HCT116 (cell line): ENCODE measurements at regions not wholly inside any gene's neighbourhood (a gene's known extent, or its start where the extent isn't known, plus 50 kb on each side); places are given as distances from the start of the nearest gene placed in this dataset.

Experiments
- ATAC-seq: fragments of 200-7000 bp; cut with Tn5 transposase; 2 replicates; pipeline ENCODE4 v1.9.1; 2020; ENCODE audit warnings: mild to moderate bottlenecking, moderate library complexity
- BruUV-seq: library from RNA; stranded (reverse); fragments of 400-500 nt; replicated peaks from 2 replicates; lab custom pipeline; 2021; lab: Mats Ljungman, UMichigan
- CTCF ChIA-PET: fragments of 300-600 bp; sonication (Branson Sonifier 250); formaldehyde crosslinking; loops from one replicate; lab custom pipeline; 2021; ENCODE audit warnings: antibody characterized with exemption; lab: Charles Lee
- POLR2A ChIA-PET: fragments of 300-600, 350-600 bp; sonication (Branson Sonifier 250); formaldehyde crosslinking; loops from one replicate; lab custom pipeline; 2021; ENCODE audit warnings: antibody characterized with exemption; lab: Charles Lee
- RAD21 ChIA-PET, 2 experiments: fragments of 300-600 bp; sonication (Branson Sonifier 250); formaldehyde crosslinking; loops; one replicate each; lab custom pipeline; 2023; ENCODE audit warnings: low total read pairs in 2 of 2; ENCODE audit not compliant: uncharacterized antibody in 2 of 2, unreplicated experiment in 2 of 2, low non-redundant PET in 1 of 2; lab: Charles Lee
- DNase-seq: peaks from one replicate; pipeline ENCODE4 v3.0.0-alpha.2; 2010; ENCODE audit warnings: low read depth, low spot score
- H2AFZ ChIP-seq: fragments of 200-600 bp; shearing (Covaris generic), sonication (generic); 2 replicates; pipeline ENCODE4 v1.6.1; 2017; ENCODE audit warnings: low read depth, mixed run types, mixed read lengths, antibody characterized with exemption, low read length; ENCODE audit not compliant: poor library complexity, severe bottlenecking
- H3K27ac ChIP-seq: 2 replicates; pipeline ENCODE4 v1.5.1; 2012; ENCODE audit warnings: low read depth, low read length
- H3K27me3 ChIP-seq: fragments of 200-600 bp; sonication (generic); 2 replicates; pipeline ENCODE4 v1.6.1; 2016; ENCODE audit warnings: mixed run types, low read length, mixed read lengths; ENCODE audit not compliant: insufficient read depth
- H3K36me3 ChIP-seq, 2 experiments: fragments of 200-500 bp in 1 of 2; fragments of 200-600 bp in 1 of 2; sonication (Bioruptor generic) in 1 of 2; sonication (generic) in 1 of 2; 2 replicates each; pipeline versions ENCODE4 v1.5.1 to v1.6.1; 2014 to 2016; ENCODE audit warnings: low read length in 2 of 2, inconsistent platforms in 1 of 2, mixed read lengths in 1 of 2, mixed run types in 1 of 2; ENCODE audit not compliant: insufficient read depth in 2 of 2, control insufficient read depth in 1 of 2
- H3K4me1 ChIP-seq, 2 experiments: fragments of 200-600 bp in 1 of 2; sonication (generic) in 1 of 2; 2 replicates each; pipeline versions ENCODE4 v1.5.1 to v1.6.1; 2012 to 2017; ENCODE audit warnings: low read length in 2 of 2, inconsistent platforms in 1 of 2, mild to moderate bottlenecking in 1 of 2, mixed read lengths in 1 of 2, mixed run types in 1 of 2, moderate library complexity in 1 of 2; ENCODE audit not compliant: insufficient read depth in 2 of 2, control insufficient read depth in 1 of 2
- H3K4me2 ChIP-seq: fragments of 200-600 bp; sonication (generic); 2 replicates; pipeline ENCODE4 v1.6.1; 2017; ENCODE audit warnings: mixed run types, low read length, mixed read lengths
- H3K4me3 ChIP-seq, 2 experiments: fragments of 200-600 bp in 1 of 2; sonication (generic) in 1 of 2; replicated peaks in 1 of 2; 2 replicates each; pipeline ENCODE4 v1.5.1; 2011 to 2016; ENCODE audit warnings: low read length in 2 of 2, control low read depth in 1 of 2, low read depth in 1 of 2, mild to moderate bottlenecking in 1 of 2, mixed read lengths in 1 of 2, mixed run types in 1 of 2
- H3K79me2 ChIP-seq: fragments of 200-600 bp; sonication (generic); 2 replicates; pipeline ENCODE4 v1.6.1; 2017; ENCODE audit warnings: mild to moderate bottlenecking, mixed run types, low read length, moderate library complexity, mixed read lengths; ENCODE audit not compliant: insufficient read depth
- H3K9ac ChIP-seq: fragments of 200-600 bp; sonication (generic); 2 replicates; pipeline ENCODE4 v1.6.1; 2016; ENCODE audit warnings: low read length, mixed read lengths
- H3K9me2 ChIP-seq: fragments of 200-600 bp; sonication (generic), shearing (Covaris generic); 2 replicates; pipeline ENCODE4 v1.6.1; 2017; ENCODE audit warnings: mixed run types, mild to moderate bottlenecking, moderate library complexity; ENCODE audit not compliant: insufficient read depth
- H3K9me3 ChIP-seq, 2 experiments: fragments of 200-500 bp in 1 of 2; fragments of 200-600 bp in 1 of 2; sonication (Bioruptor generic) in 1 of 2; sonication (generic) in 1 of 2; 2 replicates each; pipeline ENCODE4 v1.6.1; 2014 to 2017; ENCODE audit warnings: low read length in 2 of 2, mixed read lengths in 2 of 2, inconsistent platforms in 1 of 2, low read depth in 1 of 2, mild to moderate bottlenecking in 1 of 2, mixed run types in 1 of 2, moderate library complexity in 1 of 2; ENCODE audit not compliant: control insufficient read depth in 1 of 2, insufficient read depth in 1 of 2
- H4K20me1 ChIP-seq: fragments of 200-600 bp; sonication (generic), shearing (Covaris generic); 2 replicates; pipeline ENCODE4 v1.6.1; 2017; ENCODE audit warnings: mixed run types, mild to moderate bottlenecking, moderate library complexity; ENCODE audit not compliant: insufficient read depth
- CBX3 ChIP-seq: IDR thresholded peaks from 2 replicates; pipeline ENCODE4 v1.6.1; 2012; ENCODE audit warnings: low read depth
- CEBPB ChIP-seq: IDR thresholded peaks from 2 replicates; pipeline ENCODE4 v1.6.1; 2012; ENCODE audit warnings: low read depth
- EGR1 ChIP-seq: IDR thresholded peaks from 2 replicates; pipeline ENCODE4 v1.6.1; 2012; ENCODE audit warnings: low read depth
- ELF1 ChIP-seq: IDR thresholded peaks from 2 replicates; pipeline ENCODE4 v1.6.1; 2012; ENCODE audit warnings: low read depth, borderline replicate concordance
- EZH2phosphoT487 ChIP-seq: fragments of 200-600 bp; IDR thresholded peaks from 2 replicates; pipeline ENCODE4 v1.6.1; 2018; ENCODE audit warnings: antibody characterized with exemption, borderline replicate concordance
- POLR2A ChIP-seq: IDR thresholded peaks from 2 replicates; pipeline ENCODE4 v1.7.0; 2011; ENCODE audit warnings: borderline replicate concordance; ENCODE audit not compliant: insufficient read depth, insufficient read length; ENCODE audit errors: extremely low read depth
- SIN3A ChIP-seq: IDR thresholded peaks from 2 replicates; pipeline ENCODE4 v1.6.1; 2012; ENCODE audit warnings: low read depth
- SRF ChIP-seq: IDR thresholded peaks from 2 replicates; pipeline ENCODE4 v1.6.1; 2012; ENCODE audit warnings: low read depth
- TCF7L2 ChIP-seq: IDR thresholded peaks from 2 replicates; pipeline ENCODE4 v1.7.0; 2011; ENCODE audit warnings: borderline replicate concordance, inconsistent platforms; ENCODE audit not compliant: insufficient read depth, insufficient read length; ENCODE audit errors: extremely low read depth
- ZFX ChIP-seq: fragments of 450-650 bp; IDR thresholded peaks from 2 replicates; pipeline ENCODE4 v1.6.1; 2017
- intact Hi-C: fragments of 100-400 bp; cut with micrococcal nuclease; formaldehyde crosslinking; loops from 2 replicates; pipeline ENCODE4 v1.10.0; 2022
- TF ChIP-seq, protein P1 (sequence below): IDR thresholded peaks from 2 replicates; pipeline ENCODE4 v1.6.1; 2012
- TF ChIP-seq, protein P2 (sequence below), 3 experiments: fragments of 200-600 bp in 1 of 3; sonication (generic) in 1 of 3; IDR thresholded peaks in 2 of 3; conservative IDR thresholded peaks in 1 of 3; 2 replicates each; pipeline ENCODE4 v1.5.1; 2012 to 2017; ENCODE audit warnings: low read depth in 2 of 3, low read length in 2 of 3, antibody characterized with exemption in 1 of 3, borderline replicate concordance in 1 of 3, control low read depth in 1 of 3, mild to moderate bottlenecking in 1 of 3, mixed read lengths in 1 of 3, mixed run types in 1 of 3, moderate library complexity in 1 of 3; ENCODE audit not compliant: insufficient read depth in 1 of 3

DNA sequence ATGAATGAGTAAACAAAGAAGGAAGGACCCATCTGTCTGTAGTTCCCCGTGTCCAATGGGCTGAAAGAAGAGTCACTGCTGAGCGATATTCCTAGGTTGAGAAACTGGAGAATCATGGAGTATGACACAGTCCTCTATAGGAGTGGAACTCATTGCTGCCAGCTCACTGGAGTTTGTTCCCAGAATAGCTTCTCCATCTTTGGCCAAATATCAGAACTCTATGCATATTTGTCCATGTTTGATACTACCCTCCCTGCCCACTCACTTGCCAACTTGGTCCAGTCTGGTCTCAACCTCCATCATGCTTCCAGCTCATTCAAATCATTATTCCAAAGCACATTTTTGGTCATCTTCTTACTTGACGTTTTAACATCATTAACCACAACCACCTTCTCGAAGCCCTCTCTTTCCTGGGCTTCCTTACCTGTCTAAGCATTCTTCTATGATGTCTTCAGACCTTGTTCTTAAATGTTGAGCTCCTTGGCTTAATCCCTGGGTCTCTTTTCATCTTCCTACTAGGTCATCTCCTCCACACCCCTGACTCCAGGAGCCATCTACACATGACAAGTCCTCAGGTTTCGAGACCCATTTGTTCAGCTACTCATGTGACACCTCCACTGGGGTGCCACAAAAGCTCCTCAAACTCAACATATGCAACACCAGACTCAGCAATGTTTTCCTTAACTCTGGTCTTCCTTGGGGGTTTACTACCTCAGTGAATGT, 221.6 kb downstream of the MYCN start:
- no peaks in the 10 kb centered on the region for H4K20me1 ChIP-seq
- H3K27ac ChIP-seq, result no peak overlapping the region
- TF ChIP-seq, protein P1, sequence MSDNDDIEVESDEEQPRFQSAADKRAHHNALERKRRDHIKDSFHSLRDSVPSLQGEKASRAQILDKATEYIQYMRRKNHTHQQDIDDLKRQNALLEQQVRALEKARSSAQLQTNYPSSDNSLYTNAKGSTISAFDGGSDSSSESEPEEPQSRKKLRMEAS, result no peak
- TF ChIP-seq SIN3A (no peak), EZH2phosphoT487 (no peak), TCF7L2 (no peak), POLR2A (no peak), EGR1 (no peak), ELF1 (no peak), CEBPB (no peak), CBX3 (no peak), SRF (no peak), ZFX (no peak)
- TF ChIP-seq, protein P2, sequence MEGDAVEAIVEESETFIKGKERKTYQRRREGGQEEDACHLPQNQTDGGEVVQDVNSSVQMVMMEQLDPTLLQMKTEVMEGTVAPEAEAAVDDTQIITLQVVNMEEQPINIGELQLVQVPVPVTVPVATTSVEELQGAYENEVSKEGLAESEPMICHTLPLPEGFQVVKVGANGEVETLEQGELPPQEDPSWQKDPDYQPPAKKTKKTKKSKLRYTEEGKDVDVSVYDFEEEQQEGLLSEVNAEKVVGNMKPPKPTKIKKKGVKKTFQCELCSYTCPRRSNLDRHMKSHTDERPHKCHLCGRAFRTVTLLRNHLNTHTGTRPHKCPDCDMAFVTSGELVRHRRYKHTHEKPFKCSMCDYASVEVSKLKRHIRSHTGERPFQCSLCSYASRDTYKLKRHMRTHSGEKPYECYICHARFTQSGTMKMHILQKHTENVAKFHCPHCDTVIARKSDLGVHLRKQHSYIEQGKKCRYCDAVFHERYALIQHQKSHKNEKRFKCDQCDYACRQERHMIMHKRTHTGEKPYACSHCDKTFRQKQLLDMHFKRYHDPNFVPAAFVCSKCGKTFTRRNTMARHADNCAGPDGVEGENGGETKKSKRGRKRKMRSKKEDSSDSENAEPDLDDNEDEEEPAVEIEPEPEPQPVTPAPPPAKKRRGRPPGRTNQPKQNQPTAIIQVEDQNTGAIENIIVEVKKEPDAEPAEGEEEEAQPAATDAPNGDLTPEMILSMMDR (IDR thresholded peaks at IDR 0.05 in 2 of 3, conservative IDR thresholded peaks at IDR 0.05 in 1 of 3; ENCODE audit: borderline replicate concordance in 1 of 3, insufficient read depth in 1 of 3, low read depth in 2 of 3, low read length in 2 of 3), result no peak
- H3K9me3 ChIP-seq, result no peaks in the 10 kb centered on the region
- DNase-seq (no peak), ATAC-seq (no peak)
- ChIA-PET RAD21 (no interaction called here), CTCF (no interaction called here), POLR2A (no interaction called here)
- no peak overlapping the region for H2AFZ ChIP-seq
- peaks cover 20% of the 10 kb centered on the region; the same call in 1 of the 2 replicates for H3K27me3 ChIP-seq
- H3K79me2 ChIP-seq, result no peaks in the 10 kb centered on the region
- no TSS peak for BruUV-seq
- no peak overlapping the region for H3K4me3 ChIP-seq
- no peaks in the 10 kb centered on the region for H3K4me1 ChIP-seq
- intact Hi-C loops, result no loop called here
- no peaks in the 10 kb centered on the region for H3K36me3 ChIP-seq
- no peak overlapping the region for H3K9ac ChIP-seq
- H3K9me2 ChIP-seq, result no peaks in the 10 kb centered on the region
- no peak overlapping the region for H3K4me2 ChIP-seq
